Left ventricle myocardium inferior (tissue), 1 donor: ENCODE measurements at regions not wholly inside any gene's neighbourhood (a gene's known extent, or its start where the extent isn't known, plus 50 kb on each side); places are given as distances from the start of the nearest gene placed in this dataset.

Source experiments
- DNase-seq: peaks from one replicate; pipeline ENCODE4 v3.0.0-alpha.2; 2020
- H3K27ac ChIP-seq: fragments of 200-600 bp; replicated peaks from 2 replicates; pipeline ENCODE4 v1.8.0; 2021
- H3K27me3 ChIP-seq: fragments of 200-600 bp; 2 replicates; pipeline ENCODE4 v1.8.0; 2021; ENCODE audit warnings: low read depth
- H3K36me3 ChIP-seq: fragments of 200-600 bp; 2 replicates; pipeline ENCODE4 v1.8.0; 2021
- H3K4me1 ChIP-seq: fragments of 200-600 bp; 2 replicates; pipeline ENCODE4 v1.8.0; 2021
- H3K4me3 ChIP-seq: fragments of 200-600 bp; 2 replicates; pipeline ENCODE4 v1.8.0; 2021; ENCODE audit warnings: mild to moderate bottlenecking, moderate library complexity
- H3K9me3 ChIP-seq: fragments of 200-600 bp; replicated peaks from 2 replicates; pipeline ENCODE4 v1.8.0; 2021
- CTCF ChIP-seq: fragments of 200-600 bp; IDR thresholded peaks from 2 replicates; pipeline ENCODE4 v1.8.0; 2021; ENCODE audit warnings: antibody characterized with exemption, mild to moderate bottlenecking, borderline replicate concordance
- intact Hi-C: fragments of 100-400 bp; cut with micrococcal nuclease; formaldehyde crosslinking; loops from one replicate; pipeline ENCODE4 v1.11.0; 2022
- donor health status: DM: no; HTN: yes; CAD: no; lungs with severe emphysema.

- TF ChIP-seq CTCF: no peak
- Histone ChIP-seq H3K36me3 (no peaks in the 10 kb centered on the region), H3K9me3 (no peaks in the 10 kb centered on the region), H3K4me3 (no peak overlapping the region), H3K27ac (no peak overlapping the region), H3K27me3 (no peaks in the 10 kb centered on the region), H3K4me1 (no peaks in the 10 kb centered on the region)
- DNase-seq: no peak
- intact Hi-C loops: no loop called here
These were observed 109.9 kb downstream of the PFKFB3 start for GRCh38 chr10:6312636-6313035.

- intact Hi-C loops: no loop called here
These were observed 110.6 kb downstream of the PFKFB3 start for GRCh38 chr10:6313111-6313895.

GRCh38 chr10:6314620-6315205 lies 112.0 kb downstream of the PFKFB3 start:
- intact Hi-C loops: no loop called here
- Histone ChIP-seq H3K27ac (no peak overlapping the region), H3K9me3 (no peaks in the 10 kb centered on the region), H3K36me3 (no peaks in the 10 kb centered on the region), H3K27me3 (no peaks in the 10 kb centered on the region), H3K4me1 (no peaks in the 10 kb centered on the region), H3K4me3 (no peak overlapping the region)
- no peak for DNase-seq
- no peak for TF ChIP-seq CTCF

More at GRCh38 chr10:6313111-6313895, 110.6 kb downstream of the PFKFB3 start:
- Histone ChIP-seq H3K27me3 (no peaks in the 10 kb centered on the region), H3K9me3 (no peaks in the 10 kb centered on the region), H3K4me3 (no peak overlapping the region), H3K36me3 (no peaks in the 10 kb centered on the region), H3K27ac (no peak overlapping the region), H3K4me1 (no peaks in the 10 kb centered on the region)
- DNase-seq: no peak
- no peak for TF ChIP-seq CTCF

GRCh38 chr10:6319119-6319518 lies 116.4 kb downstream of the PFKFB3 start:
- no peak for TF ChIP-seq CTCF
- no peaks in the 10 kb centered on the region for H3K9me3 ChIP-seq
- intact Hi-C loops: no loop called here

GRCh38 chr10:6320320-6321010 lies 117.7 kb downstream of the PFKFB3 start:
- H3K4me3 ChIP-seq: no peak overlapping the region
- TF ChIP-seq CTCF: no peak
- H3K27me3 ChIP-seq: no peaks in the 10 kb centered on the region
- DNase-seq: no peak
- no peak overlapping the region for H3K27ac ChIP-seq
- intact Hi-C loops: no loop called here
- no peaks in the 10 kb centered on the region for H3K9me3 ChIP-seq
- H3K36me3 ChIP-seq: no peaks in the 10 kb centered on the region
- H3K4me1 ChIP-seq: no peaks in the 10 kb centered on the region

More at GRCh38 chr10:6319119-6319518, 116.4 kb downstream of the PFKFB3 start:
- DNase-seq: no peak
- Histone ChIP-seq H3K27me3 (no peaks in the 10 kb centered on the region), H3K27ac (no peak overlapping the region), H3K4me1 (no peaks in the 10 kb centered on the region), H3K4me3 (no peak overlapping the region), H3K36me3 (no peaks in the 10 kb centered on the region)
